Heart left ventricle (tissue), 16 donors: ENCODE measurements at regions not wholly inside any gene's neighbourhood (a gene's known extent, or its start where the extent isn't known, plus 50 kb on each side); places are given as distances from the start of the nearest gene placed in this dataset.
"Not testable (repeated sequence)": the region's sequence is repeated elsewhere in the genome, so short reads cannot be mapped to it uniquely, and the experiment has no call there.

Experiments used
- ATAC-seq, 4 donors: fragments of 200-7000 bp; cut with Tn5 transposase; one replicate each; pipeline ENCODE4 v1.9.1; 2020 to 2022; ENCODE audit warnings: moderate library complexity in 4 of 4, mild to moderate bottlenecking in 3 of 4, moderate number of reproducible peaks in 1 of 4
- DNase-seq, 5 donors: peaks; one replicate each; pipeline ENCODE4 v3.0.0-alpha.2; 2020
- H3K27ac ChIP-seq, 12 donors: fragments of 200-600 bp; sonication (generic) in 4 of 12; one replicate each; pipeline versions ENCODE4 v1.5.0 to v1.8.0; 2016 to 2022; ENCODE audit warnings: mild to moderate bottlenecking in 2 of 12
- H3K27me3 ChIP-seq, 9 donors: fragments of 200-600 bp; sonication (generic) in 2 of 9; one replicate each; pipeline versions ENCODE4 v1.5.1 to v1.8.0; 2016 to 2022; ENCODE audit warnings: mild to moderate bottlenecking in 3 of 9
- H3K36me3 ChIP-seq, 9 donors: fragments of 200-600 bp; sonication (generic) in 2 of 9; one replicate each; pipeline versions ENCODE4 v1.5.0 to v1.8.0; 2018 to 2022; ENCODE audit warnings: mild to moderate bottlenecking in 2 of 9
- H3K4me1 ChIP-seq, 12 donors: fragments of 200-600 bp; sonication (generic) in 4 of 12; one replicate each; pipeline versions ENCODE4 v1.5.0 to v1.8.0; 2016 to 2022; ENCODE audit warnings: mild to moderate bottlenecking in 3 of 12
- H3K4me3 ChIP-seq, 12 donors: fragments of 200-600 bp; sonication (generic) in 4 of 12; one replicate each; pipeline versions ENCODE4 v1.5.0 to v1.8.0; 2017 to 2022; ENCODE audit warnings: mild to moderate bottlenecking in 9 of 12, moderate library complexity in 4 of 12
- H3K9me3 ChIP-seq, 12 donors: fragments of 200-600 bp; sonication (generic) in 4 of 12; one replicate each; pipeline versions ENCODE4 v1.5.0 to v1.8.0; 2016 to 2022; ENCODE audit warnings: mild to moderate bottlenecking in 1 of 12
- POLR2A ChIP-seq, 2 donors: fragments of 450-650 bp; IDR thresholded peaks; one replicate each; pipeline ENCODE4 v1.6.1; 2017; ENCODE audit warnings: antibody characterized with exemption in 2 of 2, mild to moderate bottlenecking in 2 of 2, moderate library complexity in 2 of 2
- WGBS, 4 donors: extraction: QIAGEN DNeasy Blood & Tissue Kit in 2 of 4; methylation state at CpG; one replicate each; pipeline versions ENCODE4 v1.1.5 to v1.1.7; 2013 to 2018; 5-methylcytosine and 5-hydroxymethylcytosine counted together
- intact Hi-C, 10 donors: fragments of 100-400 bp; cut with DNase I; formaldehyde crosslinking; loops; one replicate each; pipeline versions ENCODE4 v1.11.1 to v1.14.2; 2022
- TF ChIP-seq, protein P1 (sequence below), 12 donors: fragments of 200-600 bp; sonication (generic) in 4 of 12; IDR thresholded peaks; one replicate each; pipeline versions ENCODE4 v1.5.0 to v1.8.0; 2018 to 2022; ENCODE audit warnings: antibody characterized with exemption in 12 of 12, mild to moderate bottlenecking in 5 of 12
- donor health status: ischemic (EF 13 %, LVEDD 7.1; RV severe dilation, severe dysfunction).
- donor health status: healthy with polysubstance abuse.
- donor health status: DM: no; HTN: yes; CAD: no.
- donor health status: DM: no; HTN: no; CAD: no.
- donor health status: ischemic (EF 25% LVEDD 6.9; RV normal size, moderate dysfunction).
- donor health status: ischemic (EF 25% LVEDD 5.7; RV mildly dilated, moderate dysfunction).
- donor health status: healthy.
- donor health status: DM: yes; HTN: yes; CAD: no.
- donor health status: ischemic (EF 35%, LVEDD 5.7; RV mildly dilated, moderate dysfunction).
- donor health status: nonischemic (EF 11% LVEDD 7.7; RV severe dilation, severe dysfunction).
- donor health status: DM: yes; HTN: yes; CAD: no.
- donor health status: PGD.
- donor health status: ischemic (EF 29% LVEDD 5.4; RV normal size, mild dysfunction).
- donor health status: nonischemic (EF 23%, LVEDD 6.1; RV moderate dilation, normal function).

DNA sequence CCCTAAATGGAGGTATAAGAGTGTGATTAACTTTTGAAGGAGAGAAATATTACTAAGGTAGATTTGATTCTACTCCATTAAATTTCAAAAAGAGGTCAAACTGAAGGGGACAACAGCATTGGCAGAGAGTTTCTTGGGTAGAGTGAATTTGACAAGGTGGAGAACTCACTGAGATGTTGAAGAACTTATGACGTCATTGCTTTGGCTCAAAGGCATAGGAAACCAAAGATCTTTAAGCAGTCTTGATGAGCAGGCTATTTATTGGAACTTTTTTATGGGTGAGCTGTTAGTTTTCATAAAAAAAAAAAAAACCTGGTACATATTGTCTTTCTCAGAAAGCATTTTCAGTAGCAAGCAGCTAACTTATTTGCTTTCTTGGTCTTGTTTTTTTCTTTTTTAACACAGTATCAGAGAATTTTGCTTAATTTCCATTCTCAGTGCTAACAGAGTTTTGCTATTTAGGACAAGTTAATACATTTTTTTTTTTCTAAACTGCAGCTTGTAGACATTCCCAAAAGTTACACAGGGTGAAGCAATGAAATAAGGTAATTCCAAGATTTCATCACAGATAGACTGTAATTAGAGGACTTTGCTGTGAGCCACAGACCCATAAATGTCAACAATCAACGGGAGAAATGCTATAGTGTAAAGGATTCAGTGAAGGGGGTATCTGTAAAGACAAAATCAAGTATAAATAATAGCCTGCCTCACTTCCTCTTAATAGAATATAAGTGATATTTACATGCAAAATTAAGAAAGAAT is 412.2 kb upstream of the KLHL1 start:
- intact Hi-C loops, result no loop called here
- Histone ChIP-seq H3K27ac (no peak overlapping the region), H3K4me1 (no peaks in the 10 kb centered on the region), H3K36me3 (no peaks in the 10 kb centered on the region), H3K4me3 (no peak overlapping the region), H3K9me3 (no peaks in the 10 kb centered on the region), H3K27me3 (no peaks in the 10 kb centered on the region)
- no peak for DNase-seq
- TF ChIP-seq POLR2A (IDR thresholded peaks at IDR 0.05), result no peak
- TF ChIP-seq, protein P1, sequence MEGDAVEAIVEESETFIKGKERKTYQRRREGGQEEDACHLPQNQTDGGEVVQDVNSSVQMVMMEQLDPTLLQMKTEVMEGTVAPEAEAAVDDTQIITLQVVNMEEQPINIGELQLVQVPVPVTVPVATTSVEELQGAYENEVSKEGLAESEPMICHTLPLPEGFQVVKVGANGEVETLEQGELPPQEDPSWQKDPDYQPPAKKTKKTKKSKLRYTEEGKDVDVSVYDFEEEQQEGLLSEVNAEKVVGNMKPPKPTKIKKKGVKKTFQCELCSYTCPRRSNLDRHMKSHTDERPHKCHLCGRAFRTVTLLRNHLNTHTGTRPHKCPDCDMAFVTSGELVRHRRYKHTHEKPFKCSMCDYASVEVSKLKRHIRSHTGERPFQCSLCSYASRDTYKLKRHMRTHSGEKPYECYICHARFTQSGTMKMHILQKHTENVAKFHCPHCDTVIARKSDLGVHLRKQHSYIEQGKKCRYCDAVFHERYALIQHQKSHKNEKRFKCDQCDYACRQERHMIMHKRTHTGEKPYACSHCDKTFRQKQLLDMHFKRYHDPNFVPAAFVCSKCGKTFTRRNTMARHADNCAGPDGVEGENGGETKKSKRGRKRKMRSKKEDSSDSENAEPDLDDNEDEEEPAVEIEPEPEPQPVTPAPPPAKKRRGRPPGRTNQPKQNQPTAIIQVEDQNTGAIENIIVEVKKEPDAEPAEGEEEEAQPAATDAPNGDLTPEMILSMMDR (IDR thresholded peaks at IDR 0.05), result no peak
- no peak for ATAC-seq
- WGBS, 4 donors, result 63 to 73% (median 68%) methylated on average over 2 of the region's 2 CpGs

DNA sequence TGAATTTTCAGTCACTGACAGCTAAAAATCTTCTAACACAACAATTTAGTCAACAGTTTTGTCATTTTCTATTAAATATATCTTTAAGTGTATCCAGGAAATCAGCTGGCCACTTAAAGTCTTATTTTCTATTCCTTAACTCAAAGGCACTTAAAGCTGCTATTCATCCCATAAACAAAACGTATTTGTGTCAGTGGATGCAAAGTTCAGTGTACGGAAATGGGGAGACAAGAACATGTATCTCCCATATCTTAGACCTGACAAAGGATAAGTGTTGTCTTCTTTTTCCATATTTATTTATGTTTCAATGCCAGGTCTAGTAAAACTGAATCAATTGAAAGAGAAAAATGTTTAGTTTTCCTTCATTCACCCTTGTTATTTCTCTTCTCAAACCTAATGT is 409.8 kb upstream of the KLHL1 start:
- H3K36me3 ChIP-seq, result no peaks in the 10 kb centered on the region
- 64 to 74% (median 71%) methylated on average over 2 of the region's 2 CpGs for WGBS, 4 donors
- no peak for ATAC-seq
- no peak overlapping the region for H3K27ac ChIP-seq
- no peak overlapping the region for H3K4me3 ChIP-seq
- no peaks in the 10 kb centered on the region for H3K4me1 ChIP-seq
- intact Hi-C loops, result no loop called here
- TF ChIP-seq, protein P1 (IDR thresholded peaks at IDR 0.05), result no peak
- no peak for TF ChIP-seq POLR2A (IDR thresholded peaks at IDR 0.05)
- no peaks in the 10 kb centered on the region for H3K27me3 ChIP-seq
- DNase-seq, result no peak
- no peaks in the 10 kb centered on the region for H3K9me3 ChIP-seq

DNA sequence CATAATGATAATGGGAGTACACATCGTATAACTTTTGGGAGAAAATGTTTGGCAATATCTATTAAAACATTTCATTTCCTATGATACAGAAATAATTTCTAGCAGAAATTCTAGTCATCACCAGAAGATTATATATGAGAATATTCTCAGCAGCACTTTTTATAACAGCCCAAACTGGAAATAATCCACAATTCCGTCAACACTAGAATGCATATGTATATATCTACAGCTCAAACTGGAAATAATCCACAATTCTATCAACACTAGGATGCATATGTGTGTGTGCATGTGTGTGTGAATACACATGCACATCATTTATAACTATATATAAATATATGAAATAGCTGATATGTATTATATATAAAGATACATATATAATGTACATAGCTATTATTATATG is 408.0 kb upstream of the KLHL1 start:
- H3K27me3 ChIP-seq, result no peaks in the 10 kb centered on the region
- TF ChIP-seq POLR2A (IDR thresholded peaks at IDR 0.05), result no peak
- TF ChIP-seq, protein P1 (IDR thresholded peaks at IDR 0.05), result no peak
- H3K9me3 ChIP-seq, result no peaks in the 10 kb centered on the region
- ATAC-seq, result no peak
- no peak overlapping the region for H3K27ac ChIP-seq
- H3K4me1 ChIP-seq, result no peaks in the 10 kb centered on the region
- no peak for DNase-seq
- 71 to 81% (median 74%) methylated on average over 2 of the region's 2 CpGs for WGBS, 4 donors
- intact Hi-C loops, result no loop called here
- H3K4me3 ChIP-seq, result no peak overlapping the region
- no peaks in the 10 kb centered on the region for H3K36me3 ChIP-seq

DNA sequence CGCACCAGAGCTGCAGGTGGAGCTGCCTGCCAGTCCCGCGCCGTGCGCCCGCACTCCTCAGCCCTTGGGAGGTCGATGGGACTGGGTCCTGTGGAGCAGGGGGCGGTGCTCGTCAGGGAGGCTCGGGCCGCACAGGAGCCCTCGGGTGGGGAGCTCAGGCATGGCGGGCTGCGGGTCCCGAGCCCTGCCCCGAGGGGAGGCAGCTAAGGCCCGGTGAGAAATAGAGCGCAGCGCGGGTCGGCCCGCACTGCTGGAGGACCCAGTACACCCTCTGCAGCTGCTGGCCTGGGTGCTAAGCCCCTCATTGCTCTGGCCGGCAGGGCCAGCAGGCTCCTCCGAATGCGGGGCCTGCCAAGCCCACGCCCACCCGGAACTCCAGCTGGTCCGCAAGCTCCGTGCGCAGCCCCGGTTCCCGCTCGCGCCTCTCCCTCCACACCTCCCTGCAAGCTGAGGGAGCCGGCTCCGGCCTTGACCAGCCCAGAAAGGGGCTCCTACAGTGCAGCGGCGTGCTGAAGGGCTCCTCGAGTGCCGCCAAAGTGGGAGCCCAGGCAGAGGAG is 403.7 kb upstream of the KLHL1 start:
- H3K4me3 ChIP-seq, H3K36me3 ChIP-seq, H3K4me1 ChIP-seq, H3K27ac ChIP-seq, ATAC-seq, intact Hi-C loops, H3K27me3 ChIP-seq: not testable (repeated sequence)
- H3K9me3 ChIP-seq, result peaks cover 0 to 10% (median 0%) of the 10 kb centered on the region in 12 donors
- DNase-seq, result peak in 1 of 5 donors; percentile 51
- WGBS, 4 donors, result 91 to 98% (median 96%) methylated on average over 18 to 40 of the region's 40 CpGs
